ENCODE measurements at regions not wholly inside any gene's neighbourhood (a gene's known extent, or its start where the extent isn't known, plus 50 kb on each side); places are given as distances from the start of the nearest gene placed in this dataset.
A peak's percentile ranks its signal among the peaks of the same experiment; 100 is the strongest.

- H3K36me3 Mint-ChIP-seq, result no peaks in the 10 kb centered on the region
- no peak overlapping the region for H3K4me3 Mint-ChIP-seq
- no peak for DNase-seq
- H3K4me1 Mint-ChIP-seq, result no peaks in the 10 kb centered on the region
- H3K27ac Mint-ChIP-seq, result no peak overlapping the region
- ATAC-seq (replicated peaks), result no peak
- no peaks in the 10 kb centered on the region for H3K9me3 Mint-ChIP-seq
- H3K27me3 Mint-ChIP-seq, result peaks cover 12 to 34% of the 10 kb centered on the region in 2 donors
Observed at GRCh38 chr5:142499591-142500226, 174.9 kb upstream of the SPRY4 start.

- DNase-seq (no peak), ATAC-seq (replicated peaks) (no peak)
- Mint-ChIP-seq H3K4me3 (no peak overlapping the region), H3K27me3 (peaks cover 8 to 22% of the 10 kb centered on the region in 2 donors), H3K27ac (no peak overlapping the region), H3K36me3 (no peaks in the 10 kb centered on the region), H3K4me1 (no peaks in the 10 kb centered on the region), H3K9me3 (no peaks in the 10 kb centered on the region)
Observed at GRCh38 chr5:142498298-142498697, 173.5 kb upstream of the SPRY4 start.

- H3K36me3 Mint-ChIP-seq, result no peaks in the 10 kb centered on the region
- no peaks in the 10 kb centered on the region for H3K4me1 Mint-ChIP-seq
- no peak overlapping the region for H3K4me3 Mint-ChIP-seq
- DNase-seq, result no peak
- no peak for ATAC-seq (replicated peaks)
- H3K27ac Mint-ChIP-seq, result no peak overlapping the region
- no peaks in the 10 kb centered on the region for H3K9me3 Mint-ChIP-seq
- peaks cover 8 to 13% of the 10 kb centered on the region in 2 donors for H3K27me3 Mint-ChIP-seq
Observed at GRCh38 chr5:142495531-142495930, 170.7 kb upstream of the SPRY4 start.

- no peaks in the 10 kb centered on the region for H3K36me3 Mint-ChIP-seq
- H3K4me1 Mint-ChIP-seq, result no peaks in the 10 kb centered on the region
- no peak for DNase-seq
- H3K27me3 Mint-ChIP-seq, result peaks cover 5 to 7% of the 10 kb centered on the region in 2 donors
- H3K9me3 Mint-ChIP-seq, result no peaks in the 10 kb centered on the region
- H3K4me3 Mint-ChIP-seq, result no peak overlapping the region
- no peak overlapping the region for H3K27ac Mint-ChIP-seq
- no peak for ATAC-seq (replicated peaks)
Observed at GRCh38 chr5:142493875-142494518, 169.2 kb upstream of the SPRY4 start.

GRCh38 chr5:142492781-142493281 is 168.0 kb upstream of the SPRY4 start:
- DNase-seq (no peak), ATAC-seq (replicated peaks) (no peak)
- Mint-ChIP-seq H3K4me1 (no peaks in the 10 kb centered on the region), H3K36me3 (no peaks in the 10 kb centered on the region), H3K4me3 (no peak overlapping the region), H3K27me3 (peaks cover 3 to 7% of the 10 kb centered on the region in 2 donors), H3K27ac (no peak overlapping the region), H3K9me3 (no peaks in the 10 kb centered on the region)

- H3K36me3 Mint-ChIP-seq, result peaks cover 0 to 3% of the 10 kb centered on the region in 2 donors
- peaks cover 7 to 15% of the 10 kb centered on the region in 2 donors for H3K27me3 Mint-ChIP-seq
- ATAC-seq (replicated peaks) (no peak), DNase-seq (no peak)
- H3K4me1 Mint-ChIP-seq, result no peaks in the 10 kb centered on the region
- H3K4me3 Mint-ChIP-seq, result no peak overlapping the region
- H3K9me3 Mint-ChIP-seq, result no peaks in the 10 kb centered on the region
- H3K27ac Mint-ChIP-seq, result no peak overlapping the region
Observed at GRCh38 chr5:142491679-142492078, 166.9 kb upstream of the SPRY4 start.

- Mint-ChIP-seq H3K36me3 (peaks cover 0 to 3% of the 10 kb centered on the region in 2 donors), H3K27ac (no peak overlapping the region)
- no peak for DNase-seq
Observed at GRCh38 chr5:142491270-142491669, 166.4 kb upstream of the SPRY4 start.

GRCh38 chr5:142486581-142486980 is 161.8 kb upstream of the SPRY4 start:
- H3K4me3 Mint-ChIP-seq, result no peak overlapping the region
- no peaks in the 10 kb centered on the region for H3K4me1 Mint-ChIP-seq
- H3K9me3 Mint-ChIP-seq, result peaks cover 7 to 14% of the 10 kb centered on the region in 2 donors
- no peak for DNase-seq
- H3K27ac Mint-ChIP-seq, result no peak overlapping the region
- ATAC-seq (replicated peaks), result peak; percentile 25 to 56
- H3K36me3 Mint-ChIP-seq, result peaks cover 4 to 11% of the 10 kb centered on the region in 2 donors
- peaks cover 25% of the 10 kb centered on the region in 2 donors for H3K27me3 Mint-ChIP-seq

More at GRCh38 chr5:142491270-142491669, 166.4 kb upstream of the SPRY4 start:
- H3K4me3 Mint-ChIP-seq, result no peak overlapping the region
- H3K9me3 Mint-ChIP-seq, result peaks cover 0 to 2% of the 10 kb centered on the region in 2 donors
- no peak for ATAC-seq (replicated peaks)
- no peaks in the 10 kb centered on the region for H3K4me1 Mint-ChIP-seq
- H3K27me3 Mint-ChIP-seq, result peaks cover 11 to 19% of the 10 kb centered on the region in 2 donors

GRCh38 chr5:142486020-142486419 is 161.2 kb upstream of the SPRY4 start:
- ATAC-seq (replicated peaks), result no peak
- Mint-ChIP-seq H3K4me3 (no peak overlapping the region), H3K27ac (no peak overlapping the region), H3K36me3 (peaks cover 4 to 11% of the 10 kb centered on the region in 2 donors), H3K9me3 (peaks cover 7 to 14% of the 10 kb centered on the region in 2 donors), H3K4me1 (peaks cover 0 to 2% of the 10 kb centered on the region in 2 donors), H3K27me3 (peaks cover 25% of the 10 kb centered on the region in 2 donors)
- DNase-seq, result no peak

GRCh38 chr5:142484821-142485387 is 160.1 kb upstream of the SPRY4 start:
- H3K4me1 Mint-ChIP-seq, result peaks cover 0 to 2% of the 10 kb centered on the region in 2 donors
- H3K36me3 Mint-ChIP-seq, result peaks cover 4 to 11% of the 10 kb centered on the region in 2 donors
- ATAC-seq (replicated peaks) (no peak), DNase-seq (no peak)
- H3K4me3 Mint-ChIP-seq, result no peak overlapping the region
- peaks cover 28% of the 10 kb centered on the region in 2 donors for H3K27me3 Mint-ChIP-seq
- H3K27ac Mint-ChIP-seq, result no peak overlapping the region
- H3K9me3 Mint-ChIP-seq, result peaks cover 7 to 15% of the 10 kb centered on the region in 2 donors

GRCh38 chr5:142482207-142482606 is 157.4 kb upstream of the SPRY4 start:
- H3K4me3 Mint-ChIP-seq, result no peak overlapping the region
- H3K36me3 Mint-ChIP-seq, result peaks cover 14% of the 10 kb centered on the region in 2 donors
- no peak overlapping the region for H3K27ac Mint-ChIP-seq
- DNase-seq (no peak), ATAC-seq (replicated peaks) (no peak)
- peaks cover 17 to 26% of the 10 kb centered on the region in 2 donors for H3K9me3 Mint-ChIP-seq
- peaks cover 35 to 45% of the 10 kb centered on the region in 2 donors for H3K27me3 Mint-ChIP-seq
- peaks cover 0 to 2% of the 10 kb centered on the region in 2 donors for H3K4me1 Mint-ChIP-seq

GRCh38 chr5:142481410-142481809 is 156.6 kb upstream of the SPRY4 start:
- H3K4me1 Mint-ChIP-seq, result peaks cover 0 to 2% of the 10 kb centered on the region in 2 donors
- peaks cover 32 to 43% of the 10 kb centered on the region in 2 donors for H3K27me3 Mint-ChIP-seq
- H3K36me3 Mint-ChIP-seq, result peaks cover 14% of the 10 kb centered on the region in 2 donors
- DNase-seq (no peak), ATAC-seq (replicated peaks) (peak; percentile 61 to 81)
- no peak overlapping the region for H3K4me3 Mint-ChIP-seq
- peaks cover 17 to 25% of the 10 kb centered on the region in 2 donors for H3K9me3 Mint-ChIP-seq
- no peak overlapping the region for H3K27ac Mint-ChIP-seq

- no peak for DNase-seq
- peaks cover 2 to 3% of the 10 kb centered on the region in 2 donors for H3K4me1 Mint-ChIP-seq
- ATAC-seq (replicated peaks), result no peak
- no peak overlapping the region for H3K4me3 Mint-ChIP-seq
- H3K36me3 Mint-ChIP-seq, result peaks cover 7 to 10% of the 10 kb centered on the region in 2 donors
- no peak overlapping the region for H3K27ac Mint-ChIP-seq
- H3K27me3 Mint-ChIP-seq, result peaks cover 23 to 34% of the 10 kb centered on the region in 2 donors
- H3K9me3 Mint-ChIP-seq, result peaks cover 10 to 17% of the 10 kb centered on the region in 2 donors
Observed at GRCh38 chr5:142479854-142480519, 155.2 kb upstream of the SPRY4 start.

GRCh38 chr5:142479150-142479549 is 154.3 kb upstream of the SPRY4 start:
- peaks cover 10 to 13% of the 10 kb centered on the region in 2 donors for H3K9me3 Mint-ChIP-seq
- peaks cover 25 to 34% of the 10 kb centered on the region in 2 donors for H3K27me3 Mint-ChIP-seq
- DNase-seq, result no peak
- H3K4me1 Mint-ChIP-seq, result peaks cover 2 to 7% of the 10 kb centered on the region in 2 donors
- peaks cover 7 to 10% of the 10 kb centered on the region in 2 donors for H3K36me3 Mint-ChIP-seq
- H3K4me3 Mint-ChIP-seq, result no peak overlapping the region
- H3K27ac Mint-ChIP-seq, result no peak overlapping the region
- no peak for ATAC-seq (replicated peaks)
